NCI-H82 treated with DMSO at 0.1 percent for 48 hours (cell line): ENCODE measurements at regions not wholly inside any gene's neighbourhood (a gene's known extent, or its start where the extent isn't known, plus 50 kb on each side); places are given as distances from the start of the nearest gene placed in this dataset.

ENCODE experiments used
- DNase-seq: peaks from one replicate; lab custom pipeline; 2025; ENCODE audit not compliant: unreplicated experiment; lab: John Stamatoyannopoulos, UW

- no peak for DNase-seq
These were observed 49.9 kb upstream of the TOP1 start for GRCh38 chr20:40978761-40979160.
